Thymus (tissue), 11 donors: ENCODE measurements at regions not wholly inside any gene's neighbourhood (a gene's known extent, or its start where the extent isn't known, plus 50 kb on each side); places are given as distances from the start of the nearest gene placed in this dataset.

ENCODE experiments used
- DNase-seq, 9 donors: peaks; one replicate each; pipeline ENCODE4 v3.0.0-alpha.2; 2013; ENCODE audit warnings: low spot score in 9 of 9, low read depth in 6 of 9, missing footprints in 1 of 9
- H3K27ac ChIP-seq, 2 donors: one replicate each; pipeline ENCODE4 v1.5.1; 2013; ENCODE audit warnings: control low read depth in 1 of 2, low read depth in 1 of 2, low read length in 1 of 2, mild to moderate bottlenecking in 1 of 2, moderate library complexity in 1 of 2
- H3K27me3 ChIP-seq, 2 donors: one replicate each; pipeline ENCODE4 v1.5.1; 2013; ENCODE audit warnings: low read length in 1 of 2; ENCODE audit not compliant: control insufficient read depth in 2 of 2, insufficient read depth in 1 of 2
- H3K36me3 ChIP-seq, 2 donors: one replicate each; pipeline ENCODE4 v1.5.1; 2013; ENCODE audit warnings: low read length in 1 of 2, mild to moderate bottlenecking in 1 of 2, moderate library complexity in 1 of 2; ENCODE audit not compliant: control insufficient read depth in 2 of 2, insufficient read depth in 2 of 2
- H3K4me1 ChIP-seq, 2 donors: one replicate each; pipeline ENCODE4 v1.5.1; 2013; ENCODE audit warnings: low read length in 2 of 2; ENCODE audit not compliant: control insufficient read depth in 2 of 2, insufficient read depth in 2 of 2
- H3K4me3 ChIP-seq, 2 donors: one replicate each; pipeline ENCODE4 v1.5.1; 2013; ENCODE audit warnings: low read length in 2 of 2, control low read depth in 1 of 2, mild to moderate bottlenecking in 1 of 2
- H3K9me3 ChIP-seq, 2 donors: one replicate each; pipeline ENCODE4 v1.5.1; 2013; ENCODE audit warnings: low read length in 1 of 2, mild to moderate bottlenecking in 1 of 2; ENCODE audit not compliant: control insufficient read depth in 2 of 2, insufficient read depth in 1 of 2
- WGBS: extraction: QIAGEN DNeasy Blood & Tissue Kit; methylation state at CpG from one replicate; pipeline ENCODE4 v1.1.7; 2013; 5-methylcytosine and 5-hydroxymethylcytosine counted together
- donor health status: healthy.

GRCh38 chr17:12388226-12388625 is 277.5 kb upstream of the MYOCD start:
- Histone ChIP-seq H3K4me3 (no peak overlapping the region), H3K36me3 (no peaks in the 10 kb centered on the region), H3K27me3 (no peaks in the 10 kb centered on the region), H3K27ac (no peak overlapping the region), H3K4me1 (no peaks in the 10 kb centered on the region), H3K9me3 (no peaks in the 10 kb centered on the region)
- DNase-seq: no peak
- 91% methylated on average over 3 of the region's 3 CpGs for WGBS

GRCh38 chr17:12389421-12389820 is 276.3 kb upstream of the MYOCD start:
- Histone ChIP-seq H3K27ac (no peak overlapping the region), H3K9me3 (no peaks in the 10 kb centered on the region), H3K36me3 (no peaks in the 10 kb centered on the region), H3K4me3 (no peak overlapping the region), H3K4me1 (no peaks in the 10 kb centered on the region), H3K27me3 (no peaks in the 10 kb centered on the region)
- no peak for DNase-seq
- 92% methylated on average over 2 of the region's 2 CpGs for WGBS

GRCh38 chr17:12390631-12391030 is 275.1 kb upstream of the MYOCD start:
- Histone ChIP-seq H3K27ac (no peak overlapping the region), H3K27me3 (no peaks in the 10 kb centered on the region), H3K36me3 (no peaks in the 10 kb centered on the region), H3K9me3 (no peaks in the 10 kb centered on the region), H3K4me3 (no peak overlapping the region), H3K4me1 (no peaks in the 10 kb centered on the region)
- 80% methylated on average over 4 of the region's 4 CpGs for WGBS
- no peak for DNase-seq

- no peak for DNase-seq
- Histone ChIP-seq H3K36me3 (no peaks in the 10 kb centered on the region), H3K4me1 (no peaks in the 10 kb centered on the region), H3K4me3 (no peak overlapping the region), H3K27me3 (no peaks in the 10 kb centered on the region), H3K9me3 (no peaks in the 10 kb centered on the region), H3K27ac (no peak overlapping the region)
- 60% methylated on average over 3 of the region's 3 CpGs for WGBS
Measured at GRCh38 chr17:12391468-12391867, 274.2 kb upstream of the MYOCD start.

GRCh38 chr17:12395733-12396354 is 269.8 kb upstream of the MYOCD start:
- WGBS: 62% methylated on average over 5 of the region's 5 CpGs

GRCh38 chr17:12398441-12399051 is 267.1 kb upstream of the MYOCD start:
- Histone ChIP-seq H3K36me3 (no peaks in the 10 kb centered on the region), H3K9me3 (peaks cover 0 to 11% of the 10 kb centered on the region in 2 donors), H3K27ac (no peak overlapping the region), H3K4me1 (no peaks in the 10 kb centered on the region), H3K4me3 (no peak overlapping the region), H3K27me3 (no peaks in the 10 kb centered on the region)
- 72% methylated on average over 8 of the region's 8 CpGs for WGBS
- DNase-seq: no peak

More at GRCh38 chr17:12395733-12396354, 269.8 kb upstream of the MYOCD start:
- no peaks in the 10 kb centered on the region for H3K27me3 ChIP-seq
- no peaks in the 10 kb centered on the region for H3K36me3 ChIP-seq
- no peak overlapping the region for H3K4me3 ChIP-seq
- DNase-seq: no peak
- no peaks in the 10 kb centered on the region for H3K4me1 ChIP-seq
- H3K27ac ChIP-seq: no peak overlapping the region
- peaks cover 0 to 11% of the 10 kb centered on the region in 2 donors for H3K9me3 ChIP-seq

- Histone ChIP-seq H3K4me3 (no peak overlapping the region), H3K27me3 (no peaks in the 10 kb centered on the region), H3K36me3 (no peaks in the 10 kb centered on the region), H3K27ac (no peak overlapping the region), H3K4me1 (no peaks in the 10 kb centered on the region), H3K9me3 (no peaks in the 10 kb centered on the region)
- WGBS: 92% methylated on average over 5 of the region's 5 CpGs
- DNase-seq: no peak
Measured at GRCh38 chr17:12402963-12403622, 262.6 kb upstream of the MYOCD start.

GRCh38 chr17:12403881-12404398 is 261.8 kb upstream of the MYOCD start:
- Histone ChIP-seq H3K36me3 (no peaks in the 10 kb centered on the region), H3K27me3 (no peaks in the 10 kb centered on the region), H3K9me3 (no peaks in the 10 kb centered on the region), H3K4me1 (no peaks in the 10 kb centered on the region), H3K27ac (no peak overlapping the region), H3K4me3 (no peak overlapping the region)
- no peak for DNase-seq
- WGBS: 76% methylated on average over 5 of the region's 5 CpGs

- 74% methylated on average over 5 of the region's 5 CpGs for WGBS
- no peak overlapping the region for H3K4me3 ChIP-seq
- no peaks in the 10 kb centered on the region for H3K4me1 ChIP-seq
- no peak for DNase-seq
- no peaks in the 10 kb centered on the region for H3K36me3 ChIP-seq
- no peaks in the 10 kb centered on the region for H3K27me3 ChIP-seq
- peaks cover 0 to 1% of the 10 kb centered on the region in 2 donors for H3K9me3 ChIP-seq
- H3K27ac ChIP-seq: no peak overlapping the region
Measured at GRCh38 chr17:12406623-12407215, 259.0 kb upstream of the MYOCD start.
